Epithelial cell of prostate (primary cell): ENCODE measurements at regions not wholly inside any gene's neighbourhood (a gene's known extent, or its start where the extent isn't known, plus 50 kb on each side); places are given as distances from the start of the nearest gene placed in this dataset.
A peak's percentile ranks its signal among the peaks of the same experiment; 100 is the strongest.

ENCODE experiments used
- DNase-seq: peaks from one replicate; pipeline ENCODE4 v3.0.0-alpha.2; 2011; ENCODE audit warnings: low read depth, low spot score
- H3K27ac ChIP-seq: fragments of 450-650 bp; 2 replicates; pipeline ENCODE4 v1.5.1; 2017; ENCODE audit warnings: mild to moderate bottlenecking

- no peak overlapping the region for H3K27ac ChIP-seq
- DNase-seq = no peak
These were observed 595.1 kb downstream of the RAB28 start for GRCh38 chr4:12889054-12889453.

GRCh38 chr4:12884846-12885796 is 599.0 kb downstream of the RAB28 start:
- no peak overlapping the region for H3K27ac ChIP-seq
- DNase-seq = no peak

GRCh38 chr4:12881945-12882584 is 602.1 kb downstream of the RAB28 start:
- no peak for DNase-seq
- no peak overlapping the region for H3K27ac ChIP-seq

DNA sequence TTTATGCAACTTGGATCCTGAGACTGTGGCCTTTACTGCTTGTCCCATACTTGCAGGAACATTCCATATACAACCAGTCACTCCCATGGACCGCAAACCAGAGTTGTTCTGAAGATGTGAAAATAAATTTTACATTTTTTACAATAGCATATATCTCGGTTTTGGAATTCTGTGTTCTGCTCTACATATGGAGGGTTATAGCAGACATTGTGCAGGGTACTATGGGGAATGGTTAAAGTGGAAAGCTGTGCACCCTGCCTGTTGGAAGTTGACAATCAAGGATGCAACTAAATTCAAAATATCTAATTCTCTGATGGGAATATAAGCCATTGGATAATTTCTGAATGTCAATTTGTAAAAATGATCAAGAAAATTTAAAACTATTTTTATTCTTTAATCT is 603.3 kb downstream of the RAB28 start:
- H3K27ac ChIP-seq = no peak overlapping the region
- DNase-seq = no peak

DNA sequence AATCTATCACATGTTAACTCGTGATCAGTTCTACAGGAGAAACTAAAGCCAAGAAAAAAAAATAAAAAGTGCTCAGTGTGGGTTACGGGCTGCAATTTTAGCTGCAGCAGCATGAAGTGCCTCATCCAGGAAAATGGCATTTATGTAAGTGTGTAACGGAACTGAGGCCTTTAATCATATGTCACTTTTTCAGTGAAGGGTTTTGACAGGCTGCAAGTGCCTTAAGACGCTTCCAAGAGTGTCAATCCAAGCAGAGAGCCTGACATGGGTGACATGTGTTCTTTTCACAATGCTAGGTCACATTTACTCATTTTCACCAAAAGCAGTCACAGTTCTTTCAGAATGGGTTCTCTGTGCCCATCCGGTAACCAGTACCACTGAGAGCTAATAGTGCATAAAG is 604.6 kb downstream of the RAB28 start:
- no peak overlapping the region for H3K27ac ChIP-seq
- DNase-seq = no peak

DNA sequence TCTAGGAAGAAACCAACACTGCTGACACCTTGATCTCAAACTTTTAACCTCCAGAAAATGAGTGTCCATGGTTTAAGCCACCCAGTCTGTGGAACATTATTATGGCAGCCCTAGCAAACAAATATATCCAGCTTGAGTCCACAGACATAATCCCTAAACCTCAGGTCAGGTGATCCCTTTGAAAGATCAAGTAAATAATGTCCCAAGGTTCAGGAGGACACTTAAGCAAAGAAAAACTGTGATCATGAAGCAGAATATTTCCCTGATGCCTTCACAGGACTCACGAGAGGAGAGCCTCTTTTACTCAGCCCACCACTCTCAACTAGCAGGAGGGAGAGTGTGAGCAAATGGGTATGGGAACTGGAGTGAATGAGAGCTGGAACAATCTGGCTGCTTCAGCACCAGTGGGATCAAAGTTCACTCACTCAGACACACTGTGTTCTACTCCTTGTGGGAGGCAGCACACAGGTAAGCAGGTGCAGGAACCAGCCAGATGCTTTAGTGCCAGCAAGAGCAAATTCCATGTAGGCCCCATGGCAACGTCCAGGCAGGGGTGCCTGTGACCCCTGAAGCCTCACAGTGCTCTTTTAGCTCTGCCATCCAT is 608.4 kb downstream of the RAB28 start:
- DNase-seq = no peak
- no peak overlapping the region for H3K27ac ChIP-seq

- DNase-seq = no peak
- H3K27ac ChIP-seq = no peak overlapping the region
These were observed 610.8 kb downstream of the RAB28 start for GRCh38 chr4:12873351-12873750.

DNA sequence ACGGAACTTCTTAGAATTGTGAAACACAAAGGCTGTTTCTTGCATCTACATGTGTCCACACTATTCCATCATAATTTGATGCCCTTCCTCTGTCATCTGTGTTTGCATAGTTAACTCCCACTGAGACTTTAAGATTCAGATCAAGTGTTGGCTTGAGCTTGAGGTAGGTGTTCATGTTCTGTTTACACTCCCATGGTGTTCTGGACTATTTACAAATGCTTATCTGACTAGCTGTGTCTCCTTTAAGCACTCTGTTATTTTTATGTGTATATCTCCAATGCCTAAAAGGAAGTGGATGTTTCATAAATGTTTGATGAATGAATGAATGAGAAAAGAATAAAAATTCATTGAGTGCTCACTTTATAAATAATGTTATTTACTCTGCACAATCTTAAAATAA is 622.7 kb downstream of the RAB28 start:
- no peak overlapping the region for H3K27ac ChIP-seq
- DNase-seq = no peak

DNA sequence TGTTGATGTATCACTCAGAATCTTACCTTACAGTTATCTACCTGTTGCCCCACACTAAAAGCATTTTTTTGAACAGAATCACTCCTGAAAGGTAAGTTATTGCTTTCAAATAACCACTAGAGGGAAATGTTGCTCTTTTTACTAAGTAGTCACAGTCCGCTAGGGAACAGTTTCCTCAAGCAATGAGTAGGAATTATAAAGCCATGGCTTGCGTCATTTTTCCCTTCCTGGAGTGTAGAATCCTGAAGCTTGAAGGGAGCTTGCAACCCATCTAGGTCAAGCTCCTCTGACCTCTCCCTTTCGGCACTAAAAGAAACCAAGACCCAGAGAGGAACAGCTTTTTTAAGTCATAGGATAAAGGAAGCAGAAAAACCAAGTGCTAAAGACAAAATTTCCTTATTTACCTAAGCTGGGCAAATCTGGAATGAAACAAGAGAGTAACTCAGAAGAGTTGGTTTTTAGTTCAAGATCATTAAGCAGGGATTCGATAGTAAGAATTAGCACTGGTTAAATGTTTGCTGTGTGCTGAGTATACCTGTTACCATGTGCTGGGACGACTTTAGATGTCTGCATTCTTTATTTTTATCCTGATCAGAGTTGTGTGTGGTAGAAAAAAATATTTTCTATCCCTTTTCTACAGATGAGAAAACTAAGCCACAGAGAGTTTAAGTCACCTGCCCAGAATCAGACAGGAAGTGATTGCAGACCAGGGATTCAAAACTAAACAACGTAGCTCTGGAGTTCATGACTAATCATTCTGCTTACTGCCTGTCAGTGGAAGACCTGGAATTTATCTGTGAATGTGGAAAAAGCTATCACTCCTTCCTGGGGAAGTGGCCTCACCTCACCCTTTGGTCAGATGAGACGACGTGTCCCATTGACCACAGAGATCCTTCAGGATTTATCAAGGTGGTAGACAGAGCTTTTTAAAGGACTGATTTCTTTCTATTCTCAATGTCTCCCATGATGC is 631.5 kb downstream of the RAB28 start:
- DNase-seq = peak; percentile 41

GRCh38 chr4:12846368-12846767 is 637.8 kb downstream of the RAB28 start:
- H3K27ac ChIP-seq = no peak overlapping the region
- DNase-seq = no peak

More for the DNA sequence above, 631.5 kb downstream of the RAB28 start:
- H3K27ac ChIP-seq = peak overlapping the region; percentile 59

- H3K27ac ChIP-seq = no peak overlapping the region
- no peak for DNase-seq
These were observed 640.0 kb downstream of the RAB28 start for GRCh38 chr4:12844141-12844540.

- H3K27ac ChIP-seq = no peak overlapping the region
- no peak for DNase-seq
These were observed 656.2 kb downstream of the RAB28 start for GRCh38 chr4:12827966-12828365.

GRCh38 chr4:12791536-12791935 is 692.6 kb downstream of the RAB28 start:
- no peak overlapping the region for H3K27ac ChIP-seq
- DNase-seq = no peak

DNA sequence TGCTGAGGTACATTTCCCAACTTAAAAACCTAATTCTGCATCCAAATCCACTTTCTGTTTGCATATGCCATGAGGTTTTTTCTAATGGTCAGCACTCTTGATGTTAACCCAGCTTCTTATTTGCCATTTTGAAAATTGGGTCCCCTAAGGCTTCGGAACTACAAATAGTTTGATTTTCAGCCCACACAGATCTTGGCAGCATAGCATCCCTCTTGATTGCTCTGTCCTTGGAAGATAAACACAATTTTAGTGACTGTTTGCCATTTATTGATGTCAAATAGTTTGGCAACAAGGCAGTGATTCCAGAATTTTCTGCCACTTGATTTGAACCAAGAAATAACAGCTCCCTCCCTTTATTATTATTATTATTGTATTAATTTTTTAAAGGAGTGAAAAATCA is 696.9 kb downstream of the RAB28 start:
- H3K27ac ChIP-seq = no peak overlapping the region
- no peak for DNase-seq

GRCh38 chr4:12778706-12779105 is 705.4 kb downstream of the RAB28 start:
- no peak for DNase-seq
- no peak overlapping the region for H3K27ac ChIP-seq

DNA sequence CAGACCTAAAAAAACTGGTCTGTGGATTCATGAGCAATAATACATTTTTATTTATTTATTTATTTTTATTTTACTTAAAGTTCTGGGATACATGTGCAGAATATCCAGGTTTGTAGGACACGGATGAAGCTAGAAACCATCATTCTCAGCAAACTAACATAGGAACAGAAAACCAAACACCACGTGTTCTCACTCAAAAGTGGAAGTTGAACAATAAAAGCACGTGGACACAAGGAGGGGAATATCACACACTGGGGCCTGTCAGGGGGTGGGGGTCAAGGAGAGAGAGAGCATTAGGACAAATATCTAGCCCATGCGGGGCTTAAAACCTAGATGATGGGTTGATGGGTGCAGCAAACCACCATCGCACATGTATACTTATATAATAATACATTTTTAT is 705.9 kb downstream of the RAB28 start:
- no peak for DNase-seq
- H3K27ac ChIP-seq = no peak overlapping the region

- DNase-seq = no peak
- H3K27ac ChIP-seq = no peak overlapping the region
These were observed 713.8 kb downstream of the RAB28 start for GRCh38 chr4:12770351-12770750.

GRCh38 chr4:12761694-12762093 is 722.4 kb downstream of the RAB28 start:
- H3K27ac ChIP-seq = no peak overlapping the region
- no peak for DNase-seq

- DNase-seq = no peak
- H3K27ac ChIP-seq = no peak overlapping the region
These were observed 737.0 kb downstream of the RAB28 start for GRCh38 chr4:12747154-12747553.

- H3K27ac ChIP-seq = no peak overlapping the region
- DNase-seq = no peak
These were observed 737.9 kb downstream of the RAB28 start for GRCh38 chr4:12746221-12746620.
